D341Med (cell line): ENCODE measurements at regions not wholly inside any gene's neighbourhood (a gene's known extent, or its start where the extent isn't known, plus 50 kb on each side); places are given as distances from the start of the nearest gene placed in this dataset.
"Not testable (repeated sequence)": the region's sequence is repeated elsewhere in the genome, so short reads cannot be mapped to it uniquely, and the experiment has no call there.

Experiments
- DNase-seq: peaks from one replicate; pipeline ENCODE4 v3.0.0; 2012; ENCODE audit warnings: low spot score

DNA sequence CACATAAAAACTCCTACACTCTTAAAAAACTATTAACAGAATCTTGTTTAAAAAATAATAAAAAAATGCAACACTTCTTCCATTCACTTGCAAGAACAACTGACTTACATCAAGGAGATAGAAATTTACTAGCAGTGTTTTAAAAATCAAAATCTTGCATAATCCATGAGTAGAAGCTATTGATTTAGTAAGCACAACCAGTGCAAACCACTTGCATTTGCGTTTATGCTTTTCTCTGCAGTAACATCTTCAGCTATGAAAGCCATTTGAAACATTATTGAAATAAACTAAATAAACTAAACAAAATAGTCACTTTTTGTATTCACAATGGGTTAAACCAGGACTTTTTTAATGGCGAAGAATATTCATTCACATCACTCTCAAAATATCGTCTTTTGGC lies 389.2 kb upstream of the EMCN start:
- DNase-seq = no peak

DNA sequence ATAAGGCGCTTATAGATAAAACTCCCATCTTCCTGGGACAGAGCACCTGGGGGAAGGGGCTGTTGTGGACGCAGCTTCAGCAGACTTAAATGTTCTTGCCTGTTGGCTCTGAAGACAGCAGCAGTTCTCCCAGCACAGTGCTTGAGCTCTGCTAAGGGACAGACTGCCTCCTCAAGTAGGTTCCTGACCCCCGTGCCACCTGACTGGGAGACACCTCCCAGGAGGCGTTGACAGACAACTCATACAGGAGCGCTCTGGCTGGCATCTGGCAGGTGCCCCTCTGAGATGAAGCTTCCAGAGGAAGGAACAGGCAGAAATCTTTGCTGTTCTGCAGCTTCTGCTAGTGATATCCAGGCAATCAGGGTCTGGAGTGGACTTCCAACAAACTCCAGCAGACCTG lies 383.1 kb upstream of the EMCN start:
- DNase-seq = not testable (repeated sequence)

DNA sequence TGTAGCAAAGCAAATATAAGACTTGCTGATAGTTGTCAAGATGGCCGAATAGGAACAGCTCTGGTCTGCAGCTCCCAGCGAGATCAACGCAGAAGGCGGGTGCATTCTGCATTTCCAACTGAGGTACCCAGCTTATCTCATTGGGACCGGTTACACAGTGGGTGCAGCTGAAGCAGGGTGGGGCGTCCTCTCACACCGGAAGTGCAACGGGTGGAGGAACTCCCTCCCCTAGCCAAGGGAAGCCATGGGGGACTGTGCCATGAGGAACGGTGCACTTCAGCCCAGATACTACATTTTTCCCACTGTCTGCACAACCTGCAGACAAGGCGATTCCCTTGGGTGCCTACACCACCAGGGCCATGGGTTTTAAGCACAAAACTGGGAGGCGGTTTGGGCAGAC lies 382.3 kb upstream of the EMCN start:
- DNase-seq = no peak

- DNase-seq = no peak
Measured at GRCh38 chr4:100898844-100899243, 381.0 kb upstream of the EMCN start.

- DNase-seq = no peak
Measured at GRCh38 chr4:100895556-100896197, 377.9 kb upstream of the EMCN start.

- DNase-seq = no peak
Measured at GRCh38 chr4:100894339-100894870, 376.6 kb upstream of the EMCN start.

DNA sequence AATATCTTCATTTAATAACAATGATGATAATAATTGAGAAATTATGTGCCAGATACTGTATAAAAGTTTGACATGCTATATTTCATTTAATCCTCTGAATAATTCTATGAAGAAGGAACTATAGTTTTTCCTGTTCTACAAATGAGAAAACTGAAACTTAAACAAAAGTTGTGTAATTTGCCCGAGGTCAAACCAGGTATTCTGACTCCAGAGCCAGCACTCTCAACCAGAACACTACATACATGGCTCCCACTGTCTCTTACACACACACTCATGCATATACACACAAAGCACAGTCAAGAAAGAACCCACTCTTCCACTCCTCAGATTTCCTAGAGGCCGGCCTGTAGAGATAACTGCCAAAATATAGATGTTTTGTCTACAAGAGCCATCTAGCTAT lies 374.0 kb upstream of the EMCN start:
- no peak for DNase-seq

- DNase-seq = no peak
Measured at GRCh38 chr4:100889898-100890297, 372.1 kb upstream of the EMCN start.

DNA sequence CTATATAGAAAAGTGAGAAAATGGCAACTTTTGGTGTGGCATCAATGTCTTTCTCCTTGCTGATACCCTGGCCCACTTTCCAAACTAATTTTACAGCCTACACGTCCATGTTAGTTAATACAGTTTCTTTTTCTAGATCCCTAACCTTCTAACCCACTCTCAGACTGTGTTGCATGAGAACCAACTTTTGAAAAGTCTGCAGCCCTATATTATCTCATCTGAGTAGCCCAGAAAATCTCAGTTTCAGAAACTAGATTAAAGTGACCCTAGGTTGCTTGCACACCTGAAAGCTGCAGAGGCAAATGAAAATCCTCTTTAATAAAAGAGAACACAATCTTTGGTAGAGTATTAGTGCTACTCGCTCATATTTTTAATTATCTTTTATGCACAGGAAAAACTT lies 371.6 kb upstream of the EMCN start:
- DNase-seq = no peak

DNA sequence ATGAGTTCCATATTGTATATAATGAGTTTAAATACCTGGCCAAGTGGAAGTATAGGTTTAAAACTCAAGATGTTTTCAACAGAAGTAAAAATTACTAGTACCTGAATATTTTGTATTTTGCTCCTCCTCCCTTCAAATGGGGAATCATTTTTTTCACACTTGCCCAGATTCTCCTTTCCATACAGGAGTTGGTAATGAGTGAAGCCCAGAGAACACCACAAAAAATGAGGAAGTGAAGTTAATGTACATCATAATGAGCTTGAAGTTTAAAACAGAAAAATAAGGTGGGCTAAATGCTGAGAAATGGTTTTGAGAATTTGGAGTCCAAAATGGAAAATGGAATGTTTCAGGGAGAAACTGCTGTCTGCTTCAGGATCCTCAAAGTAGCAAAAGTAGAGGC lies 364.8 kb upstream of the EMCN start:
- no peak for DNase-seq

DNA sequence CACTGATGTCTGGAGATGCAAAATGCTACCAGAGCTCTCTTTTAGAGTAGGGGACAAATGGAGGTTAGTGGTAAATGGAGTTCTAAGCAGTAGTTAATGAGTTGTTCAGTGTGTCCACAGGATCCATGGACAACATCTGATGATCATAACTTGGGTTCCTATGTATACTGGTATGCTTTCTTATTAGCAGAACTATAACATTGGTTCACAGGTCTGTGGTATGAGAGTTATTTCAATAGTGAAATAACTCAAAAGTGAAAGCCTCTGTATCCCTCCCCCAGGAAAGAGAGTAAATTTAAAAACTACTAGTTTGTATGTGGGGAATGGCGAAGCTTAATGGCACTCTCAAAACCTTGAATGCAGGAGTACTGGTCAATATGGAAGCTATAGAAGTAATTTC lies 363.5 kb upstream of the EMCN start:
- DNase-seq = no peak

- DNase-seq = no peak
Measured at GRCh38 chr4:100880011-100880410, 362.2 kb upstream of the EMCN start.

GRCh38 chr4:100879471-100879870 lies 361.6 kb upstream of the EMCN start:
- no peak for DNase-seq

DNA sequence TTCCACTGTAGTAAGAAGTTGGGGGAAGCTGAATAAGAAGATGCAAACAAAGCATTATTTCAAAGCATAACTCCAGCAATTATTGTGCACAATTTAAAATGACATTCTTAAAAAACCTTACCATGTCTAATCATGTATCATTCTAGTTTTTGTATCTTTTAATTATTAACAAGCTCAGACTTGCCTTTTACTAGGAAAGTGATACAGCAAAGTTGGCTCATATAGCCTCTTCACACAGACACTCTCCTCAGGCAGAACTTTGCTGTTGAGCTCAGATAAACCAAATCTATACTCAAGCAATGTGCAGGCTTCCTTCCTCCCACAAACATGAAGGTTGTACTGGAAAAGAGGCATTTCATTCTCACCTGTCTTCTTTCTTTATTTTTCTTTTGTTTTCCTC lies 358.7 kb upstream of the EMCN start:
- no peak for DNase-seq

- DNase-seq = no peak
Measured at GRCh38 chr4:100875296-100876068, 357.7 kb upstream of the EMCN start.

DNA sequence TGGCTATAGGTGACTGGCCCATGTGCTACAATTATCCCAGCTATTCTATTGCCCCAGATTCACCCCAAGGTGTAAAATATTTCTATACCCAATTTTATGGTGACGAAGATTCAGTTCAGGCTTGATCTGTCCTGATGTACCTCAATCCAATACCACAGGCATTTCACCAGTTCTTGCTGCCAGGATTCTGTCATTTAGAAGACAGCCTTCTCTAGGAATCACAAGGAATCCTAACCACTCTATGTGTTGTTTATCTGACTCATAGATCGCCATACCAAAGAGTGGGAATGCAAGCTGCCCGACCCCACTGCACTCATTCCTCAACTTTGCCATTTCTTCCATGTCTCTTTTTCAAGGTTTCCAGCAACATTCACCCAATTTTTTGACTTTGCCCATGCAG lies 355.0 kb upstream of the EMCN start:
- DNase-seq = no peak

DNA sequence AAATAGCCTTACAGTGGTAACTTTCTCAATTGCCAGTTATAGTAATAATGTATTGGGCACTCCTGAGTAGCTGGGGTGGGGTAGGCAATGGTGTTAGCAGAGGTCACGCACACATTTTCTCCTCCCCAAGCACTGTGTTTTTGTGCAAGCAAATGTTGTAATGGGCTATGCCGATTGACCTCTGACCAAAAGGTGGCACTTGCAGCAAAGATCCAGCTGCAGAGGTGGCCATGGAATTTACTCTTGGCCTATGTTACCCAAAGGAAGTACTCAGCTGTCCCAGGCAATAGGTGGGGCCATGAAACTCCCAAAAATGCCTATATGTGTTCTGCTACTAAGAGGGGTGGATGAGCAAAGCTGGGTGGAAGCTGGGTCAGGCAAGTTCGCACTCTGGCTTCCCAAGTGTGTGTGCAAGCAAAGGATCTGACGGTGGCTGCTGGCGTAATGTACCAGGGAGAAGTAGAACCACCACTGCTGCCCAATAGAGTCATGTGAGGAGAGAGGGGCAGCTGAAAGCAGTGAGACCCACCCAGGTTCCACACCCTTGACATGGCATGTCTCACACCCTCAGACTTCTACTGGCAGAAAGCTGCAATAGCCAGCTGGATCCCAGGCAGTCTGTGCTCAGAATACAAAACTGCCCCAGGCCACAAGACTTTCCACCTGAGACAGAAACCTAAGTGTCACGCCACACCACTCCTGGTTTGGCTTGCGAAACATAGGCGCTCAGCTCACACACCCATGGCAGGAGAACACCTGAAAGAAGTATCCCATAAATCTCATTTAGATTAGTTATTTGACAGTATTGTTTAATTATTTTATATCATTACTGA lies 353.3 kb upstream of the EMCN start:
- DNase-seq = no peak

GRCh38 chr4:100869276-100869675 lies 351.5 kb upstream of the EMCN start:
- no peak for DNase-seq

- DNase-seq = not testable (repeated sequence)
Measured at GRCh38 chr4:100868281-100868680, 350.5 kb upstream of the EMCN start.

DNA sequence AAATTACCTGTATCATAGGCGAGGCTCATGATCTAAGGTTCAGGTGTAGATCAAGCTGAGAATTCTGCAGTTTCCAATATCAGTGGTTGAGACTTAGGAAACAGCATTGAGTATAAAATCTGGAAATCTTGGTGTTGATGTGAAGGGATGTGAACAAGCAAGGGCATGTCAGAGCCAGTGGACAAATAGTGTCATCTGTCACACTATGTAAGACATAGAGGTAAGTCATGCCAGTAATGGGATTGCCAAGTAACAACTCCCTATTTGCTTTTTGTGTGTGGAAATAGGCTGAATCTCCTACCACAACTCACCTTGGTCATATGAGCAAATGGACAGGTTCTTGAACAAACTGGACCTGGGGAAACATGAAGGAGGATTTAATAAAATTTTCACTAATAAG lies 334.5 kb upstream of the EMCN start:
- DNase-seq = no peak

- no peak for DNase-seq
Measured at GRCh38 chr4:100849319-100849718, 331.5 kb upstream of the EMCN start.

DNA sequence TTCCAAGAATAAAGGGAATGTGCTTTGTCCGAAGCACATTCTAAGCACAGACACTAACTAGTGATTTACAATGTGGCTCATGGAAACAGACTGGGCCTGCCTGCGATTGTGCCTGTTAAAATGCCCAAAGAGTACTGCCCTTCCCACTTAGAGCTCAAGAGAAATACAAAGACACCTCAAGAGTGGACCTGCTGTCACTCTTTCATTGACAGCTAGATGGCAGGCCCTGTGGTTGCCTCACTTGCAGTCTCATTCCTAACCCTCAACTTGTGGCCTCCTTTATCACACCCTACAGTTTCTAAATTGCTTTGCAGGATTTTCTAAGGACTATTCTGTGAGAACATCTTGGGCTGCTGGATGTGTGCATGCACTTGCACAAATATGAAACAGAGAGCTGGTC lies 331.0 kb upstream of the EMCN start:
- DNase-seq = no peak

DNA sequence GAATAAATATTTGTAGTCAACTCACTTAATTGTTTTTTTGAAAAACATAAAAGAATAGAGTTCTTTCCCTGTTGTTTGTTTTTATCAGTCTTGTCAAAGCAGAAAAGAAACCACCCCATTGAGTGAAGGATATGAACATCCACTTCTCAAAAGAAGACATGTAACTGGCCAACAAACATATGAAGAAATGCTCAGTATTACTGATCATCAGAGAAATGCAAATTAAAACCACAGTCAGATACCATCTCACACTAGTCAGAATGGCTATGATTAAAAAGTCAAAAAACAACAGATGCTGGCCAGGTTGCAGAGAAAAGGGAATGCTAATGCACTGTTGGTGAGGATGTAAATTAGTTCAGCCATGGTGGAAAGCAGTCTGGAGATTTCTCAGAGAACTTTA lies 326.1 kb upstream of the EMCN start:
- DNase-seq = no peak
